WTC11 (cell line): ENCODE measurements at regions not wholly inside any gene's neighbourhood (a gene's known extent, or its start where the extent isn't known, plus 50 kb on each side); places are given as distances from the start of the nearest gene placed in this dataset.

Experiments
- CREB1 ChIP-seq: sonication (generic); formaldehyde crosslinking; IDR thresholded peaks from 2 replicates; pipeline ENCODE4 v1.8.0; 2023; ENCODE audit warnings: mild to moderate bottlenecking, missing genetic modification reagents
- CREM ChIP-seq: sonication (generic); formaldehyde crosslinking; IDR thresholded peaks from 2 replicates; pipeline ENCODE4 v1.8.1; 2022; ENCODE audit warnings: mild to moderate bottlenecking, missing genetic modification reagents, moderate library complexity
- ELF4 ChIP-seq: sonication (generic); formaldehyde crosslinking; IDR thresholded peaks from 2 replicates; pipeline ENCODE4 v1.8.1; 2022; ENCODE audit warnings: low read depth, mild to moderate bottlenecking, moderate library complexity, missing genetic modification reagents
- JUN ChIP-seq: sonication (generic); formaldehyde crosslinking; IDR thresholded peaks from 2 replicates; pipeline ENCODE4 v1.8.0; 2023; ENCODE audit warnings: mild to moderate bottlenecking, missing genetic modification reagents
- TCF7 ChIP-seq: sonication (generic); formaldehyde crosslinking; IDR thresholded peaks from 2 replicates; pipeline ENCODE4 v1.8.0; 2022; ENCODE audit warnings: mild to moderate bottlenecking, low read depth, missing genetic modification reagents, moderate library complexity
- ZNF121 ChIP-seq: sonication (generic); formaldehyde crosslinking; IDR thresholded peaks from 2 replicates; pipeline ENCODE4 v1.8.0; 2023; ENCODE audit warnings: missing genetic modification reagents
- TF ChIP-seq, protein P1 (sequence below): fragments of 200-600 bp; IDR thresholded peaks from 2 replicates; pipeline ENCODE4 v1.8.0; 2022; ENCODE audit warnings: antibody characterized with exemption
- TF ChIP-seq, protein P2 (sequence below): sonication (generic); formaldehyde crosslinking; conservative IDR thresholded peaks from 2 replicates; pipeline ENCODE4 v1.8.1; 2022; ENCODE audit warnings: mild to moderate bottlenecking, missing genetic modification reagents
- TF ChIP-seq, protein P3 (sequence below): sonication (generic); formaldehyde crosslinking; IDR thresholded peaks from 2 replicates; pipeline ENCODE4 v1.8.0; 2022; ENCODE audit warnings: mild to moderate bottlenecking, missing genetic modification reagents
- TF ChIP-seq, protein P4 (sequence below): sonication (generic); formaldehyde crosslinking; IDR thresholded peaks from 2 replicates; pipeline ENCODE4 v1.8.1; 2022; ENCODE audit warnings: low read depth, missing genetic modification reagents, borderline replicate concordance
- TF ChIP-seq, protein P5 (sequence below): sonication (generic); formaldehyde crosslinking; IDR thresholded peaks from 2 replicates; pipeline ENCODE4 v1.8.0; 2022; ENCODE audit warnings: missing genetic modification reagents
- TF ChIP-seq, protein P6 (sequence below): sonication (generic); formaldehyde crosslinking; IDR thresholded peaks from 2 replicates; pipeline ENCODE4 v1.8.1; 2023; ENCODE audit warnings: mild to moderate bottlenecking, missing genetic modification reagents, moderate library complexity

DNA sequence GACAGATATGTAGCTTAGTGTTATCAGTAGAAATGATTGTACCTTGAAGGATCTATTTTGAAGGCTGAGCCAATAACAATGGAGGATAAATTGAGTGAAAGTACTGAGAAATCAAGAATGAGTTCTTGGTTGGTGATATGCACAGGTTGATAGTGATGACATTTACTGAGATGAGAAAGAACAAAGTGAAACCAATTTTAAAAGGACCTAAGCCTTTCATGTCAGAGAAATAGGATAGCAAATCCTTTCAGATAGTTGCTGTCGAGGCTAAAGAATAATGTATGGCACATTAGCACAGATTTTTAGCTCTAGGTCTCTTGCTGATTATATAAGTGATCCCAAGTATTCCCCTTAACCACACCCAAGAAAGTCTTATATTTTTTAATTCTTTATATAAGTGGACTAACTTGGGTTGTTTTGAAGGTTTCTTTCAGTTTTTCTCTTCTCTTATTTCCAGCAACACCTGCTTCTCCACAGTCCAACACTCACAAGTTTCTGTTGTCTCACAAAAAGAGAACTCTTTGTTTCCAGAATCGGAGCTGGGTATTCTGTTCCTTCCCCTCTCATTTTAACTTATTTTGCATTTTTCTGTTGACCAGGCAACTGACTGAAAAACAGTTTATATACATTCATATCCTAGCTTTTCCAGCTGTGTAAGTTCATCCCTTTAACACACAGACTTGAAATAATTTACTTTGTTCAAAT, 286.9 kb upstream of the ATP10B start:
- TF ChIP-seq, protein P1, sequence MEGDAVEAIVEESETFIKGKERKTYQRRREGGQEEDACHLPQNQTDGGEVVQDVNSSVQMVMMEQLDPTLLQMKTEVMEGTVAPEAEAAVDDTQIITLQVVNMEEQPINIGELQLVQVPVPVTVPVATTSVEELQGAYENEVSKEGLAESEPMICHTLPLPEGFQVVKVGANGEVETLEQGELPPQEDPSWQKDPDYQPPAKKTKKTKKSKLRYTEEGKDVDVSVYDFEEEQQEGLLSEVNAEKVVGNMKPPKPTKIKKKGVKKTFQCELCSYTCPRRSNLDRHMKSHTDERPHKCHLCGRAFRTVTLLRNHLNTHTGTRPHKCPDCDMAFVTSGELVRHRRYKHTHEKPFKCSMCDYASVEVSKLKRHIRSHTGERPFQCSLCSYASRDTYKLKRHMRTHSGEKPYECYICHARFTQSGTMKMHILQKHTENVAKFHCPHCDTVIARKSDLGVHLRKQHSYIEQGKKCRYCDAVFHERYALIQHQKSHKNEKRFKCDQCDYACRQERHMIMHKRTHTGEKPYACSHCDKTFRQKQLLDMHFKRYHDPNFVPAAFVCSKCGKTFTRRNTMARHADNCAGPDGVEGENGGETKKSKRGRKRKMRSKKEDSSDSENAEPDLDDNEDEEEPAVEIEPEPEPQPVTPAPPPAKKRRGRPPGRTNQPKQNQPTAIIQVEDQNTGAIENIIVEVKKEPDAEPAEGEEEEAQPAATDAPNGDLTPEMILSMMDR = no peak
- no peak for TF ChIP-seq JUN
- no peak for TF ChIP-seq ZNF121 (CRISPR knock-in tag)
- no peak for TF ChIP-seq CREM (CRISPR knock-in tag)
- TF ChIP-seq, protein P2, sequence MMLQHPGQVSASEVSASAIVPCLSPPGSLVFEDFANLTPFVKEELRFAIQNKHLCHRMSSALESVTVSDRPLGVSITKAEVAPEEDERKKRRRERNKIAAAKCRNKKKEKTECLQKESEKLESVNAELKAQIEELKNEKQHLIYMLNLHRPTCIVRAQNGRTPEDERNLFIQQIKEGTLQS (CRISPR knock-in tag) = no peak
- TF ChIP-seq, protein P3, sequence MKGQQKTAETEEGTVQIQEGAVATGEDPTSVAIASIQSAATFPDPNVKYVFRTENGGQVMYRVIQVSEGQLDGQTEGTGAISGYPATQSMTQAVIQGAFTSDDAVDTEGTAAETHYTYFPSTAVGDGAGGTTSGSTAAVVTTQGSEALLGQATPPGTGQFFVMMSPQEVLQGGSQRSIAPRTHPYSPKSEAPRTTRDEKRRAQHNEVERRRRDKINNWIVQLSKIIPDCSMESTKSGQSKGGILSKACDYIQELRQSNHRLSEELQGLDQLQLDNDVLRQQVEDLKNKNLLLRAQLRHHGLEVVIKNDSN = no peak
- TF ChIP-seq, protein P4, sequence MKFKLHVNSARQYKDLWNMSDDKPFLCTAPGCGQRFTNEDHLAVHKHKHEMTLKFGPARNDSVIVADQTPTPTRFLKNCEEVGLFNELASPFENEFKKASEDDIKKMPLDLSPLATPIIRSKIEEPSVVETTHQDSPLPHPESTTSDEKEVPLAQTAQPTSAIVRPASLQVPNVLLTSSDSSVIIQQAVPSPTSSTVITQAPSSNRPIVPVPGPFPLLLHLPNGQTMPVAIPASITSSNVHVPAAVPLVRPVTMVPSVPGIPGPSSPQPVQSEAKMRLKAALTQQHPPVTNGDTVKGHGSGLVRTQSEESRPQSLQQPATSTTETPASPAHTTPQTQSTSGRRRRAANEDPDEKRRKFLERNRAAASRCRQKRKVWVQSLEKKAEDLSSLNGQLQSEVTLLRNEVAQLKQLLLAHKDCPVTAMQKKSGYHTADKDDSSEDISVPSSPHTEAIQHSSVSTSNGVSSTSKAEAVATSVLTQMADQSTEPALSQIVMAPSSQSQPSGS (CRISPR knock-in tag) = no peak
- TF ChIP-seq, protein P5, sequence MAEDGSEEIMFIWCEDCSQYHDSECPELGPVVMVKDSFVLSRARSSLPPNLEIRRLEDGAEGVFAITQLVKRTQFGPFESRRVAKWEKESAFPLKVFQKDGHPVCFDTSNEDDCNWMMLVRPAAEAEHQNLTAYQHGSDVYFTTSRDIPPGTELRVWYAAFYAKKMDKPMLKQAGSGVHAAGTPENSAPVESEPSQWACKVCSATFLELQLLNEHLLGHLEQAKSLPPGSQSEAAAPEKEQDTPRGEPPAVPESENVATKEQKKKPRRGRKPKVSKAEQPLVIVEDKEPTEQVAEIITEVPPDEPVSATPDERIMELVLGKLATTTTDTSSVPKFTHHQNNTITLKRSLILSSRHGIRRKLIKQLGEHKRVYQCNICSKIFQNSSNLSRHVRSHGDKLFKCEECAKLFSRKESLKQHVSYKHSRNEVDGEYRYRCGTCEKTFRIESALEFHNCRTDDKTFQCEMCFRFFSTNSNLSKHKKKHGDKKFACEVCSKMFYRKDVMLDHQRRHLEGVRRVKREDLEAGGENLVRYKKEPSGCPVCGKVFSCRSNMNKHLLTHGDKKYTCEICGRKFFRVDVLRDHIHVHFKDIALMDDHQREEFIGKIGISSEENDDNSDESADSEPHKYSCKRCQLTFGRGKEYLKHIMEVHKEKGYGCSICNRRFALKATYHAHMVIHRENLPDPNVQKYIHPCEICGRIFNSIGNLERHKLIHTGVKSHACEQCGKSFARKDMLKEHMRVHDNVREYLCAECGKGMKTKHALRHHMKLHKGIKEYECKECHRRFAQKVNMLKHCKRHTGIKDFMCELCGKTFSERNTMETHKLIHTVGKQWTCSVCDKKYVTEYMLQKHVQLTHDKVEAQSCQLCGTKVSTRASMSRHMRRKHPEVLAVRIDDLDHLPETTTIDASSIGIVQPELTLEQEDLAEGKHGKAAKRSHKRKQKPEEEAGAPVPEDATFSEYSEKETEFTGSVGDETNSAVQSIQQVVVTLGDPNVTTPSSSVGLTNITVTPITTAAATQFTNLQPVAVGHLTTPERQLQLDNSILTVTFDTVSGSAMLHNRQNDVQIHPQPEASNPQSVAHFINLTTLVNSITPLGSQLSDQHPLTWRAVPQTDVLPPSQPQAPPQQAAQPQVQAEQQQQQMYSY (CRISPR knock-in tag) = no peak
- no peak for TF ChIP-seq ELF4 (CRISPR knock-in tag)
- TF ChIP-seq CREB1 (CRISPR knock-in tag) = no peak
- no peak for TF ChIP-seq TCF7
- TF ChIP-seq, protein P6, sequence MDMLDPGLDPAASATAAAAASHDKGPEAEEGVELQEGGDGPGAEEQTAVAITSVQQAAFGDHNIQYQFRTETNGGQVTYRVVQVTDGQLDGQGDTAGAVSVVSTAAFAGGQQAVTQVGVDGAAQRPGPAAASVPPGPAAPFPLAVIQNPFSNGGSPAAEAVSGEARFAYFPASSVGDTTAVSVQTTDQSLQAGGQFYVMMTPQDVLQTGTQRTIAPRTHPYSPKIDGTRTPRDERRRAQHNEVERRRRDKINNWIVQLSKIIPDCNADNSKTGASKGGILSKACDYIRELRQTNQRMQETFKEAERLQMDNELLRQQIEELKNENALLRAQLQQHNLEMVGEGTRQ (CRISPR knock-in tag) = no peak
